WERI-Rb-1 (cell line): ENCODE measurements at regions not wholly inside any gene's neighbourhood (a gene's known extent, or its start where the extent isn't known, plus 50 kb on each side); places are given as distances from the start of the nearest gene placed in this dataset.

ENCODE experiments used
- DNase-seq: peaks from one replicate; pipeline ENCODE4 v3.0.0-alpha.2; 2020
- H3K27ac ChIP-seq: fragments of 250-450 bp; sonication (Bioruptor Pico); 2 replicates; pipeline ENCODE4 v1.5.1; 2020; ENCODE audit warnings: mild to moderate bottlenecking, moderate library complexity
- H3K27me3 ChIP-seq: fragments of 250-450 bp; sonication (Bioruptor Pico); 2 replicates; pipeline ENCODE4 v1.5.1; 2021; ENCODE audit warnings: mild to moderate bottlenecking, low read depth, moderate library complexity; ENCODE audit not compliant: insufficient read depth, severe bottlenecking
- H3K36me3 ChIP-seq: fragments of 250-450 bp; sonication (Bioruptor Pico); 2 replicates; pipeline ENCODE4 v1.5.1; 2020; ENCODE audit warnings: mild to moderate bottlenecking, moderate library complexity
- H3K4me3 ChIP-seq: 2 replicates; pipeline ENCODE4 v1.5.1; 2011; ENCODE audit warnings: low read depth, mild to moderate bottlenecking, control low read depth, low read length
- H3K9me3 ChIP-seq: fragments of 250-450 bp; sonication (Bioruptor Pico); 2 replicates; pipeline ENCODE4 v1.5.1; 2021; ENCODE audit warnings: mild to moderate bottlenecking, moderate library complexity; ENCODE audit not compliant: severe bottlenecking
- TF ChIP-seq, protein P1 (sequence below): IDR thresholded peaks from 2 replicates; pipeline ENCODE4 v1.5.1; 2011; ENCODE audit warnings: low read depth, mild to moderate bottlenecking, control low read depth, inconsistent platforms, low read length

- DNase-seq: no peak
- Histone ChIP-seq H3K36me3 (no peaks in the 10 kb centered on the region), H3K9me3 (no peaks in the 10 kb centered on the region), H3K27me3 (no peaks in the 10 kb centered on the region), H3K27ac (no peak overlapping the region), H3K4me3 (no peak overlapping the region)
- TF ChIP-seq, protein P1, sequence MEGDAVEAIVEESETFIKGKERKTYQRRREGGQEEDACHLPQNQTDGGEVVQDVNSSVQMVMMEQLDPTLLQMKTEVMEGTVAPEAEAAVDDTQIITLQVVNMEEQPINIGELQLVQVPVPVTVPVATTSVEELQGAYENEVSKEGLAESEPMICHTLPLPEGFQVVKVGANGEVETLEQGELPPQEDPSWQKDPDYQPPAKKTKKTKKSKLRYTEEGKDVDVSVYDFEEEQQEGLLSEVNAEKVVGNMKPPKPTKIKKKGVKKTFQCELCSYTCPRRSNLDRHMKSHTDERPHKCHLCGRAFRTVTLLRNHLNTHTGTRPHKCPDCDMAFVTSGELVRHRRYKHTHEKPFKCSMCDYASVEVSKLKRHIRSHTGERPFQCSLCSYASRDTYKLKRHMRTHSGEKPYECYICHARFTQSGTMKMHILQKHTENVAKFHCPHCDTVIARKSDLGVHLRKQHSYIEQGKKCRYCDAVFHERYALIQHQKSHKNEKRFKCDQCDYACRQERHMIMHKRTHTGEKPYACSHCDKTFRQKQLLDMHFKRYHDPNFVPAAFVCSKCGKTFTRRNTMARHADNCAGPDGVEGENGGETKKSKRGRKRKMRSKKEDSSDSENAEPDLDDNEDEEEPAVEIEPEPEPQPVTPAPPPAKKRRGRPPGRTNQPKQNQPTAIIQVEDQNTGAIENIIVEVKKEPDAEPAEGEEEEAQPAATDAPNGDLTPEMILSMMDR: no peak
Measured at GRCh38 chr14:86530457-86530856, 1000.5 kb downstream of the FLRT2 start.

- Histone ChIP-seq H3K4me3 (no peak overlapping the region), H3K36me3 (no peaks in the 10 kb centered on the region), H3K27me3 (no peaks in the 10 kb centered on the region), H3K27ac (no peak overlapping the region), H3K9me3 (no peaks in the 10 kb centered on the region)
- no peak for DNase-seq
- TF ChIP-seq, protein P1: no peak
Measured at GRCh38 chr14:86527312-86527711, 997.4 kb downstream of the FLRT2 start.

- TF ChIP-seq, protein P1: no peak
- Histone ChIP-seq H3K36me3 (no peaks in the 10 kb centered on the region), H3K9me3 (no peaks in the 10 kb centered on the region), H3K27me3 (no peaks in the 10 kb centered on the region), H3K27ac (no peak overlapping the region), H3K4me3 (no peak overlapping the region)
- DNase-seq: no peak
Measured at GRCh38 chr14:86525673-86526072, 995.7 kb downstream of the FLRT2 start.

DNA sequence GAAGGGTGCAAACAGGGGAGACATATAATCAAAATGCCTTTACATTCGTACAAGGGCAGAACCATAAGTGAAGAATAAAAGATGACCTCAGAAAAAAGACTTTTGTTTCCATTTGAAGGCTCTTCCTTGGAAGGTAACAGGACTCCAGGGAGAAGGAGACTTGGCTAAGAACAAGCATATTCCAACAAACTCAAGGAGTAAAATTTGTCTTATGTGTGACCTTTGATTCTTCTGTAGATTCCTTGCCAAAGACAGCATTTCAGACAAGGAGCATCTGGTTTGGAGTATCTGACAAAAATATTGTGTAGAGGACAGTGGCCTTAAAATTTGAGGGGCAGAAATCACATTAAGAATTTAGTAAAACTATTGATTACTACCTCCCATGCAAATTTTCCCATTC, 991.9 kb downstream of the FLRT2 start:
- no peaks in the 10 kb centered on the region for H3K9me3 ChIP-seq
- no peak for DNase-seq
- no peak overlapping the region for H3K4me3 ChIP-seq
- no peak overlapping the region for H3K27ac ChIP-seq
- no peaks in the 10 kb centered on the region for H3K27me3 ChIP-seq
- TF ChIP-seq, protein P1: no peak
- H3K36me3 ChIP-seq: no peaks in the 10 kb centered on the region

GRCh38 chr14:86521031-86521730, 991.2 kb downstream of the FLRT2 start:
- DNase-seq: no peak
- Histone ChIP-seq H3K9me3 (no peaks in the 10 kb centered on the region), H3K4me3 (no peak overlapping the region), H3K27ac (no peak overlapping the region), H3K36me3 (no peaks in the 10 kb centered on the region), H3K27me3 (no peaks in the 10 kb centered on the region)
- TF ChIP-seq, protein P1: no peak

DNA sequence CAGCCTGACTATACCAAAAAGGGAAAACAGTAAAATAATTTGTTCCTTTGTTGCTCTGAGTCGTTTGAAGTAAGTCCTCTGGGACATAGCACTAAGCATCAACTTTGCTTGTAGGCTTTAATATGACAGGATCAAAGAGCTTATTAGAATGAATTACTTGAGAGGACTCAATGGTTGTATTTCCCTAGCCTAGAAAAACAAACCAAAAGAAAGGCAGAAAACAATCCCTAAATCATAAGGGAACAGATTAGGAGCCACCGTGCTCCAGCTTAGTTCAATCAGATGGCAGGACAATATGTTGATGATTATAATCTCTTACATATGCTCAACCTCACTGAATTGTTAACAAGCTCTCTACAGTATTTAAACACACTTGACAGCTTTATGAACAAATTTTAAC, 988.4 kb downstream of the FLRT2 start:
- TF ChIP-seq, protein P1: no peak
- no peak for DNase-seq
- H3K36me3 ChIP-seq: no peaks in the 10 kb centered on the region
- no peaks in the 10 kb centered on the region for H3K27me3 ChIP-seq
- no peak overlapping the region for H3K4me3 ChIP-seq
- H3K27ac ChIP-seq: no peak overlapping the region
- H3K9me3 ChIP-seq: no peaks in the 10 kb centered on the region
